HG03066 (cell line): ENCODE measurements at regions not wholly inside any gene's neighbourhood (a gene's known extent, or its start where the extent isn't known, plus 50 kb on each side); places are given as distances from the start of the nearest gene placed in this dataset.

Source experiments
- ATAC-seq: cut with Tn5 transposase; IDR thresholded peaks from one replicate; pipeline ENCODE4 v1.9.1; 2021; ENCODE audit warnings: low read depth; ENCODE audit not compliant: unreplicated experiment

DNA sequence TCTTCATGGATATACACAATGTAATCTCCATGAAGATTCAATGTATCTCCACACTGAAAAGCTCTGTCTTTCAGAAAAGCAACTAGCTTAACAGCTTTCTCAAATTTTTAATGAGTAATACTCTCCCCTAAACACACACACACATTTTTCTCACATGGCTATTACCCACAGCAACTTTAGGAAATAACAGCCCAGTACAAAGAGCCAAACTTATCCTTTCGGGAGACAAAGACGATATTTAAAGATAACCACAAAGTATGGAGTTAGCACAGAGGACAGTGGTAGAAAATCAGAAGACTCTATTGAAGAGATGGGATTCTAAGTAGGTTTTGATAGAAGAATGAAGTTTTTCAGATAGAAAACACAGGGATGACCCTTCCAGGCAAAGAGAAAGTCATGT is 394.9 kb upstream of the TRIB2 start:
- no peak for ATAC-seq

DNA sequence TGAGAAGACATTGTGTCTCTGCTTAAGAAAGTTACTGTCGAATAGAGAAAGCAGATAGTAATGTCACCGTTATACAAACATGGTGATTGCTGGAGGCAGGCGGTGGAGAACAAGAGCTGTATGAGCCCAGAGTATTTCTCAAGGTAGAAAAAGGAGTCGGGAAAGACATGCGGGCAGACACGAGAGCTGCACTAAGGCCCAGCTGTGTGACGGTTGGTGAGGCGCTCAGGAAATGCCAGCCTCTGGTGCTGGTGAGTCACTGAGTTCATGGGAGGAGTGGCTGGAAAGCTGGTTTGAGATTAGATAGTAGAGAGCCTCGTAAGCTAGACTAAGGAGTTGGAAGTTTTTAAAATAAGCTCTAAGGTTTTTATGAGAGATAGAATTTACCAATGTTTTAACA is 390.9 kb upstream of the TRIB2 start:
- ATAC-seq, result no peak

DNA sequence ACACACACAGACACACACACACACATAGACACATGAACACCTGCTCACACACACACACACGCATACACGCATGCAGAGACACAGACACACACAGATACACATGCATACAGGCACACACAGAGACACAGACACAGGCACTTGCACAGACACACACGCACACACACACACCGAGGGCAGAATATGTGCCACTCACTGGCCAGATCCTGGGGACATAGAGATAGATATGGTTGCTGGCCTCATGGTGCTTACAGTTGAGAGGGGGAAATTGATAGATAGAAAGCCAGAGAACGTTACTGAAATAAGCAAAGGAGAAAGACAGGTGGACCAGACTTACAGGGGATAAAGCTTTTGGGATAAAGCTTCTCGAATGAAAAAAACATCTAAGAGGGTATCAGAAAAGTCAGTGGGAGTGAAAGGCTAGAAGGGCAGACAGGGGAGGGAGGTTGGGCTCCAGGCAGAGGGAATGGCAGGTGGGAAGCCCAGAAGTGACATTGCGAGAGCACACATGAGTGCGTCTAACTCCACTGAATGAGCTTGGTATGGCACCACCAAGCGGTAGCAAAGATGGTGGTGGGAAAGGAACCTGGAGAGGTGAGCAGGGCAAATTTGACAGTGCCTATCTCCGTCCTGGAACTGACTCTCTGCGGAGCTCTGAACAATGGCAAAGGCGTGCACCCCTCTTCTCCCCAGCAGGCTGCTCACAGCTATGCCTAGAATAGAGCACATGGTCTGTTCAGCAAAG is 390.1 kb upstream of the TRIB2 start:
- ATAC-seq, result no peak

DNA sequence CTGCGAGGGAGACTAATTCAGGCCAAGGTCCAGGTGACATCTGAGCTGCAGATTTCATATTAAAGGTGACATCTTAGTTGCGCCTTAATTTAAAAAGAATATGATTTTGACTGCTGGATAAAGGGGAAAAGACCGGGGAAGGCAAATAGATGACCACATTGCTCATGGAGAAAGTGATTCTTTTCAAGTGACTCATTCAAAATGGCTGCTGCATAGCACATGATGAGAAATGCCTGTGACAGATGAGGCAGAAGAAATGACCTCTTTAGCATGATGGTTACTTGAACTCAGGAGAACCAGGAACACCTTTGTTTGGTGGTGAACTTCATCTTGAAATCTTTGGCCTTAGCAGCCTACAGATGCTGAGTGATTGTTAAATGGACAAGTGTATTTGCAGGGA is 385.8 kb upstream of the TRIB2 start:
- ATAC-seq, result no peak

DNA sequence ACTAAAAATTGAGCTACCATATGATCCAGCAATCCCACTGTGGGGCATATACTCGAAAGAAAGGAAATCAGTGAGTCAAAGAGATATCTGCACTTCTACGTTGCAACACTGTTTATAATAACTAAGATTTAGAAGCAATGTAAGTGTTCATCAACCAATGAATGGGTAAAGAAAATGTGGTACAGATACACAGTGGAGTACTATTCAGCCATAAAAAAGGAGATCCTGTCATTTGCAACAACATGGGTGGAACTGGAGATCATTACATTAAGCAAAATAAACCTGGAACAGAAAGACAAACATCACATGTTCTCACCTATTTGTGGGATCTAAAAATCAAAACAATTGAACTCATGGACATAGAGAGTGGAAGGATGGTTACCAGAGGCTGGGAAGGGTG is 385.0 kb upstream of the TRIB2 start:
- no peak for ATAC-seq

DNA sequence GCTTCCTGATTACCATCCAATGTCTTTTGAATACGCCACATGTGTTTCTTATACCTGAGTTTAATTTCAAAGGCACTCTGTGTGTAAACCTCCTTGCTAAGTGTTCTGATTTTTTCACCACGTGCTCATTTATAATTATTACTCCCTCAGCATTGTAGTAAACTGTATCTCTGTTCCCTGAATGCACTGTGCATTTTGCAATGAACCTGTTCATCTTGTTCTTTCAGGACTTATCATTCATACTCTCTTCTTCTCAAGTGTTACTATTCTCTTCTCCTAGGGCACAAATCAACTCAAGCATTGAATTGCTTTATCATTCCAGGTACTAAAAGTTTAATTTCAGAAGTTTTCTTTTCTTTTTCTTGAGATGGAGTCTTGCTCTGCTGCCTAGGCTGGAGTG is 383.4 kb upstream of the TRIB2 start:
- ATAC-seq, result no peak

DNA sequence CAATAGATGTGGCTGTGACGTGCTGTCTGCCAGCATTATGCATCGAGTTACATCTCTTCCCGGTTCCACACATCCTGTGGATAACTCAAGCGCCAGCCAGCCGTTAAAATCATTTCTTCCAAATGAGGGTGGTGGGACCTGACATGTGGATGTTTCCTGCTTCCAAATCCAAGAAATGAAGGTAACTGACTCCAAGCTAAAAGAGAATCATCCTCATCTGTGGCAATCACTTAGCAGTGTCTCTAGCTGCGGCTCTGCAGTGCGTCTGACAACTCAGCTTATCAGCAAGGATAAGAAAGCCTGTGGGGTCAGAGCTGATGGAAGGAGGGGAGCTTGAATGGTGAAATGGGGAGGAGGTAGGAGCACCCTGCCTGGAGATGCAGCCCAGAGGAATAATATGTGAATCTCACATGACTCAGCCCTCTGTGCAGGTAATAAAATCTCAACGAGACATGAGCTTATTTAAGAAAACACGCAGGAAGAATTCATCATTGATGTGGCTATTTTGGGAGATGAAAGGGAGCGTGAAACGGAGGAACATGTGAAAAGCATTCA is 382.2 kb upstream of the TRIB2 start:
- no peak for ATAC-seq

DNA sequence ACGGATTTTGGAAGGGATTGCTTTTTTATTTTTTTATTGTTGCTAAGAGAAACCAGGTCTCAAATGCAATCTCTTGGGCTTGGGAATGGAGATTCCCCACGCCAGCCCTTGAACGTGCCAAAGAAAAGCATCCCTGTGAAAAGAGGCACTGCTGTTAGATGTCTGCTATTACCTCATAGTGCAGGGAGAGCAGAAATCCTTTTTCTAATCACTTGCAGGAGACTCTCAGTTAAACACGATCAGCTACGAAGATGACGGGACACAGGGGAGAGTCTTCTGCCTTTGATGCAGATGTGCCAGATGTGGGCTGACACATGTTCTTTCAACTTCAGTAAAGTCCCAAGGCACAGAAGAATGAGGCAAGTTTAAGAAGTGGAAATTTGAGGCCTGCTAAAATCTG is 381.6 kb upstream of the TRIB2 start:
- no peak for ATAC-seq

DNA sequence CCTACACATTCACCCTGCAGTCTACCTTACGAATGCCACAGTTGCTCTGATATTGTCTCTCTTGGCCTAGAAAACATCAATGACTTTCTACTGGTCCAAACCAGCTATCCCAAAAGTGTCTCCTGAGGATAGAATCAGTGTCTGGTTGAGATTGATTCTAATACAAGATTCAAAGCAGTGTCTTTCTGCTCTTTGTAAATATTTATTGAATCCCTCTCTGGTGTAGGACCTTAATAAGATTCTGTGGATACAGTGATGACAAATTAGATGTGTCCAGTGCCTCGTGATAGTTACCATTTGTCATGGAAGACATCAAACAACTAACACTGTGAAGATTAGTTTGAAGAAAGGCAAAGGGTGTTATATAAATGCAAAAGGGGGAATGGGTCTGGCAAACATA is 380.7 kb upstream of the TRIB2 start:
- ATAC-seq, result no peak

DNA sequence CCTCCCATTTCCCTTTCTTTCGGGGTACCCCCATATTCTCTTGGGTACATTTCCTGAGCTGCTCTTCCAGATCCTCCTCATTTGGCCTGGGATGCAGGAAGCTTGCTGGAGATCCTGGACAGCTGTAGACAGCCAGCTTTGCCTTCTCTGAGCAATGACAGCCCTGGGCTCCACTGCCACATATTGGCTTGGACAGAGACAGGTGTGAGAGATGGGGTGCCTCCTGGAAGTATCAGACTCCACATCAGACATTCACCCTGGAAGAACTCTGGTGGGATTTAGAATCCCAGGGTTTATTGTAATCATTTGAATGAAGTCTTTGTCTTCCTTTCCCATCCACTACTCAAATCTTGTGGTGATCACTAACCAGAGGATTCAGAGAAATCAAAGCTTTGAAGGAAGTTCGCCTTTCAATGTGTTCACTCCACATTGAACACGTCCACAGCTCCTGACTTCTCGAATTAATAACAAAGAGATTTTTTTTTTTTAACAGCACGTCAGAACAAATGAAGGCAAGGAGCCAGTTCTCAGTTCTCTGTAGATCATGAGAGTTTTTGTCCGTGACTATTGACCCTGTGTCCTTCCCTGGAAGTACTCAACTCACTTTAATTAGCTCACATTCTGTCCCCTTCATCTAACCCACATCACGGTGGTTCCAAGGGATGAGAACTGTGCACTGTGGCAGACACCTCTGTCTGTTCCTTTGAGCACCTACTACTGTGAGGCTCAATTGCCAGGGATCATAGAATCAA is 377.6 kb upstream of the TRIB2 start:
- no peak for ATAC-seq

DNA sequence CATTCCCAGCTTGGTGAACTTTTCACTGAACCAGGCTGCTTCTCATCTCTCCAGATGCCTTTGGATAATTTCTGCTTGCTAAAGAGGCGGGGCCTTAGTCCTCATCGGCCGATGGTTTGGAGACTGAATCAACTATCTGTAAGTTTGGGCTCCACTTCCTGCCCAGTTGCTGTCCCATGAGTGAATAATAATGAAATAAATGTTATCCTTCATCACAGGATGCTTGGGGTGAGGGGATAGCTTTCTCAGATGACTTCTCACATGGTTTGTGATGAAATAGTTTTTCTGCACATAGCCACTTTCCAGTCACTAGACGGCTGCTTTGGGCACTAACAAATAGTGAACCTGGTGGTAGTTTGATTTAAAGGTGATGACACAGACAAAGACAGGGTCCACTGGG is 376.6 kb upstream of the TRIB2 start:
- no peak for ATAC-seq

DNA sequence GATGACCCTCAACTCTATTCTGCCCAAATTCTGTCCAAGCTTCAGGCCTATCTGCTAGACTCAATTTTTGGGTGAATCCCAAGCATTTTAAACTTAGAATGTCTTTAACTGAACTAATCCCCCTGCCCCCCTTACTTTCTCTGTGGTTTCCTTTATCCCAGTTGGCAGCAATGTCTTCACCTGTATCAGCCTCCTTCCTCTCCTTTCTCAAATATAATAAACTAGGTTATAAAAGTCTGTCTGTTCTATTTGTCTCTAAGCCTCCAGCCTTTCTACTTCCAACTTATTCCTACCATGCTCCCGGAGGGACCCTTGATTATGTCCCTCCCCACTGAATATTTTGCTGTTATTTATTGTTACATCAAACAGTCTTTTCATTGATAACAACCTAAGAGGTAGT is 375.5 kb upstream of the TRIB2 start:
- ATAC-seq, result no peak

DNA sequence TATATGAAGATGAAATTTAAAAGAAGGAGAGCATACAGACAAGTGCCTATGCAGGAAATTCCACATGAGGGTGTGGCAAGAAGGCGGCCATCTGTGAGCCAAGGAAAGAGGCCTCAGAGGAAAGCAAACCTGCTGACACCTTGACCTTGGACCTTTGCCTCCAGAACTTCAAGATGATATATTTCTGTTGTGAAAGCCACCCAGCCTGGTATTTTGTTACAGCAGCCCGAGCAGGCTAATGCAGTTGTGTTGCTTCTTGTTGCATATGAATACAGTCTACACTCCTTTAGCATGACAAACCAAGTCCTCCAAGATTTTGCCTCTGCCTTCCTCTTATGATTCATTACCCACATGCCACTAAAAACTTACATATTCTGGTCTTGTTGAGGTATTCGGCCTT is 374.8 kb upstream of the TRIB2 start:
- no peak for ATAC-seq

DNA sequence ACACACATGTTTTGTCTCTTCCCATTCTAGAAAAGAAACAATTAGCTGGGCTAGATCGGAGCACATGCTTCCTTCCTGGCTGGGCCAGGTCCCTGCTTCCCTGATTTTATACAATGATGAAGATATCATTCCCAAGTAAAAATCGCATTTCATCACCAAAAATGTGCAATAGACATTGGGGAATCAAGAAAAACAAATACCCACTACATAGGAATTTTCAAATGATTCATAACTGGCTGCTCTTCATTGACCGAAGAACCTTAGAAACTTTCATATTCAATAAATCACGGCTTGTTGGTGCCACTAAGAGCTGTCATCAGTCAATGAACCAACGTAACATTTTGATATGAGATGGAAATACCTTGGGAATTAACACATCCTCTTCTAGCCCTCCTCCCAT is 373.6 kb upstream of the TRIB2 start:
- no peak for ATAC-seq

DNA sequence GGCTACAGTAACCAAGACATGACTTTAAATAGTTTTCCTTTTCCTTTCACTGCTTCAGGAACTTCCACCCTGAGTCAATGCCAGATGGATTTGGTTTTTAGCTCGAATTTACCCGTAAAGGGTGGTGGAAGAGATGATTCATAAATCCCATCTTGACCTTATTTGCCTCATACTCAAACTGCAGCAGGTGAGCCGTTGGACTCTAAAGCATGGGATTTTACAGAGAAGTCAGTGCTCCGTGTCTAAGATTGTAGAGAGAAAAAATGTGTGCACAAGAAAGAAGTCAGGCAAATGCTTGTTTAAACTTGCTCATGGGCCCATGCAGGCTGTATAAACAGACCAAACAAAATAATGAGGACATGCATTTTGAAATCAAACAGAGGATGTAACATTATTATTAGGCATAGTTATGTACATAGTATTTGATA is 369.7 kb upstream of the TRIB2 start:
- no peak for ATAC-seq

DNA sequence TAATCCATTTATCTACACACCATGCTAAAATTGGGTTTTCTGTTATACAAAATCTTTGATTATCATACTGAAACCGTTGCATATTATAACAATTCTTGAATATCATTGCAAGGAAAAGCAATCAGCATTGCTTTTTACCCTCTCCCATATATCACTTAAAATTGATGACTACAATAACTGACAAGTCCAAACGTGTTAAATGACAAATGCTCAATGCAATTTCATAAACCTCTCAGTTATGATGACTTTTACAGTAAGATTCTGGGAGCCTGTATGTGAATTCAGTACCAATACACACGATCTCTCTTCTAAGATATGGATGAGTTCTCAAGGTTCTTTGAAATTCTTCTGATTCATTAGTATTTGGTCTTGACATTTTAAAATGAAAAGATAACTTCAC is 368.5 kb upstream of the TRIB2 start:
- no peak for ATAC-seq

DNA sequence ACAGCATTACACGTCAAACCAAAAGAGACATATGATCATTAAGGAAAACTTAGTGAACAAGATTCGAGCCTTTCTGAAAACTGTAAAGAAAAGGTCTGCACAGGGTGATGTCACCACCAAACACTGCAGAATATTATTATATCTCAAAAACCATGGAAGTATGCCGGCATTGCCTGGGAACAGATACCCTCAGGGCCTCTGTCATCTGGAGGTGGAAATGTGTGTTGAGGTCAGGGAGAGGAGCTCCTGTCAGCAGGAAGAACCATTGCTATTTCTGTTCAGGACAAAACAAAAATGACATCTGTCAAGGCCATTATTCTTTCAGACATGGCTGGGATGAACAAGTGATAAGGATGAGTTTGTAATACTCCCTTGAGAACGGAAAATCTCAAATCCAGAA is 365.9 kb upstream of the TRIB2 start:
- no peak for ATAC-seq

DNA sequence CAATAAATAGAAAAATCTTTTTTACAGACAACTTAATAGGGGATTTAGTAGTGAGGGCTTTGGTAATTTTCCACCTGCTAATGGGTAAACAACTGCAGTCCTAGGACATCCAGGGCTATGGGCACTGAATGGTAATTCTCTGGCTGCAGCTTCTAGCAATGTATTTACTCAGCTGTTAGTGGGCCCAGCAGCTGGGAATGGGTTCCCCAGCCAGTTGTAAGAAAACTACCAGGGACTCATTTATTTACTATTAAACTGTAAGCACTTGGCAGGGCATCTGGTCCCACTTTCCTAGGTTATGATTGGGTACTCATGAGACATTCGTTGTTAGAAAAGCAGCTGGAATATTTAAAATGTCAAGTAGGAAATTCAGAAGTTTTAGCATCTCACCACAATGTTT is 363.8 kb upstream of the TRIB2 start:
- ATAC-seq, result no peak

DNA sequence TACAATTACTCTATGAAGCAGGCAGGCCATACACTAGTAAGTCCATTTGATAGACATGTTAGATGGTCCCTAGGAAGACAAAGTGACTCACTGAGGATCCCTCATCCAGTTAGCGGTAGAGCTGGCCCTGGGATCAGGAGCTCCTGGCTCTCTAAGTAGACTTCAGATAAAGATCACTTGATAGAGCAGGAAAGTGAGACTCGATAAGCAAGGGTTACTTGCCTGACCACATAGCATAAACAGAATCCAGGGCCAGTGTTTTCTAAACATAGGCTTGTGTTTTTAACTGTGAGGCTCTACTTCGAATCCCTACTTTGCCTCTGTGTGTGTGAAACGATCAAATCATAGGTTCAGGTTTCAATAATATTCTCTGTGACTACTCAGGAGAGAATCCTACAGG is 355.2 kb upstream of the TRIB2 start:
- no peak for ATAC-seq

DNA sequence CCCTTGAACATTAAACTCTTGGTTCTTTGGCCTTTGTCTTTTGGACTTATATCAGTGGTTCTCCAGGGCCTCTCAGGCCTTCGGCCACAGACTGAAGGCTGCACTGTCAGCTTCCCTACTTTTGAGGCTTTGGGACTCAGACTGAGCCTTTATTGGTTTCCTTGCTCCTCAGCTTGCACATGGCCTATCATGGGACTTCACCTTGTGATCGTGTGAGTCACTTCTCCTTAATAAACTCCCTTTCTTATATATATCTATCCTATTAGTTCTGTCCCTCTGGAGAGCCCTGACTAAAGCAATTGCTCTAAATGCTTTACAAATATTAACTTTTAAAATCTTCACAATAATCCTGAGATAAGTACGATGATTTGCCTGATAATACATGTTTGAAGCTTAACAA is 353.6 kb upstream of the TRIB2 start:
- ATAC-seq, result no peak

DNA sequence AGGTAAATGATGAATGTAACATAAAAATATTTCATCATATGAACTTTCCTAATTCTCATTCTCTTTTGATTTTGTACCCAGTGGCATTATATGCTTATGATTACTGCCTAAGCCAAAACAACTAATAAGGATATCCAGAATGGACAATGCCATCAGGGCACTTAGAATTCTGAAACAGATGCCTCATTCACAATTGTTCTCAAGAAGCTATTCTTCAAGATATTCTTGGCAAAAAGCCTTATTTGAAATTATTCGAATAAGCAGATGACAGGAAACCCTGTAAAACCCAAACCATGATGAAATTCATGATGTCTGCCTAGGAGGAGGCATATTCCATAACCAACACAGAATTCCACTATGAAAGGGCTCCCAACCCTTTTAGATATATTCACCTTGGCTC is 353.2 kb upstream of the TRIB2 start:
- no peak for ATAC-seq

DNA sequence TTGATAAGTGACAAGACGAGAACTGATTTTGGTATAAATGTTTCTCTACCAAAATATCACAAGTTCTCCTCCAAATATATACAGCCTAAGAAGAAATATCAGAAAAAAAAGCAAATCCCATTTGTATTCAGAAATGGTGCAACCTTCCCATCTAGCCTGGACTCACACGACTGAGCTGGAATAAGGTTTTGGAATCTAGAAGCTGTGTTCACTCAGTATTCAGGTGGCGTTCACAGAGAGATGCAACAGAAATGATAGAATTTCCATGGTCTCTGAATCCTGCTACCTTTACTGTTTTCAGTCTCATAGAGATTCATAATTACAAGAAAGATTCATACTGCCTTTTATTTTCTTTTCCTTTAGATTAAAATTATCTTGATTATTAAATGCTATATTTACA is 347.2 kb upstream of the TRIB2 start:
- ATAC-seq, result no peak
